ENCODE measurements at regions not wholly inside any gene's neighbourhood (a gene's known extent, or its start where the extent isn't known, plus 50 kb on each side); places are given as distances from the start of the nearest gene placed in this dataset.
"Not testable (repeated sequence)": the region's sequence is repeated elsewhere in the genome, so short reads cannot be mapped to it uniquely, and the experiment has no call there.

DNA sequence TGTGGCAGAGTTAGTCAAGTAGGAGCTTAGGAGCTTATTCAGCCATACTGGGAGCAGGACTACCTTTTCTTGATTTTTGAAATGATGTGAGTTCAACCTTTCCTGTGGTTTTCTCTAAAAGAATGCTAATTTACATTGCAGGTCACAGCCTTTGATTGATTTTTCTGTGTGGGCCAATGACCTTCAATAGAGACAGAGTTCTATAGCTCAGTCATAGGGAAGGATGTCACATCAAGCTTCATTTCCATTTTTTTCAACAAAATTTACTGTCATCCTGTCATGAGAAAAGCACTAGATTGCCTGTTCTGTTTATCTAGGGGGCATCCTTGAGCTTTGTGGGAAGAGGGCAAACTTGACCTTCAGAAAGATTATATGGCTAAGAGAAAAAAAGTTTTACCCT, 448.7 kb downstream of the MID1IP1 start:
- no peak for FAIRE-seq
- no peak for DNase-seq (ENCODE audit: extremely low spot score, insufficient read length, low read depth)

DNA sequence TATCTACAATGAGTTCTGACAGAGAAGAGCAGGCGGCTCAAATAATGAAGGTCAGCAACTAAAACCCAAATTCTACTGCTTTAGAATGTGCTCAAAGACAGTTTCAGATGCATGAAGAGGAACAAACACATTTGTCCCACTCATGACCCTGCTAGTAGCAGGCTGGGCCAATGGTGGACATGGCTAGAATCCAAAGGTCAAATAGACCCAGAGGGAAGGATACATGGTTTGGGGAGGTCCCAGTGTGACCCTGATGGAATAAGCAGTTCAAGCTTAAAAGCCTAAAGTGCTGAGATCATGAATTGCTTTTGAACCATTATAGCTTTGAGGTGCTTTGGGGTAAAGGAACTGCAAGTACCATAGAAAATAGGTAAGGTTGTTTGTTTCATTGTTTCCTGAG, 450.7 kb downstream of the MID1IP1 start:
- no peak for DNase-seq (ENCODE audit: extremely low spot score, insufficient read length, low read depth)
- no peak for FAIRE-seq

DNA sequence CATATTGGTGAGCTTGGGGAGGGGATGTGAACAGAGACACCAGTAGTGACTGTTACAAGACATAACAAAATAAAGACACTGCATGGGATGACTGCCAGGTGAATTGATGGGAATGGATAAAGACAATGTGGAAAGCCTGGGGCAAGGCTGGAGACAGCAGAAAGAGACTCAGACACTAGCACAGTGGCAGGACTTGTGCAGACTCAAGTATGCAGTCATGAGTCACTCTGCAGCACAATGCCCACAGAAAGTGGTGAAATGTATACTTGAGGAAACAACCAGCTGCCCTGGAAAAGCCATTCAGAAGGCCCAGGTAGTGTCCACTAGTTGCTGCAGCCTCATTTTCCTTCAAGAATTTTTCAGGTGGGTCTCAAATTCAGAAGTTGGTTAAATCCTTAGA, 452.3 kb downstream of the MID1IP1 start:
- FAIRE-seq (no peak), DNase-seq (ENCODE audit: extremely low spot score, insufficient read length, low read depth) (no peak)

DNA sequence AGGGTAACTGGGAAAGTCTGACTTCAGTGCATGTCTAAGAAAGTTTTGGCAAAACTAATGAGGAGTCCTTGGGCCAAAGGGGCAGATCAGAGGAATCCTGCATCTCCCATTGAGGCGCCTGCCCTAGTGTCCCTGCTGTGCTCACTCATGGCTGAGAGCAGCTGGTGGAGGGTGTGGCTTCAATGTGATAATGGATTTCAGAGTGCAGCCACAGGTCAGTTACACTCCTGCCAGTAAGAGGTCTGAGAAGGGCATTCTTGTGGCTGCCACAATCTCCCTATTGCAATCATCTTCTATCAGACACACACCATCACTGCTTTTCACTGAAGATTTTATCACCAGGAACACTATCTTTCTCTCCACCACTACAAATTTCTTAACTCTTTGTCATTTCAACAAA, 457.1 kb downstream of the MID1IP1 start:
- no peak for FAIRE-seq
- no peak for DNase-seq (ENCODE audit: extremely low spot score, insufficient read length, low read depth)

DNA sequence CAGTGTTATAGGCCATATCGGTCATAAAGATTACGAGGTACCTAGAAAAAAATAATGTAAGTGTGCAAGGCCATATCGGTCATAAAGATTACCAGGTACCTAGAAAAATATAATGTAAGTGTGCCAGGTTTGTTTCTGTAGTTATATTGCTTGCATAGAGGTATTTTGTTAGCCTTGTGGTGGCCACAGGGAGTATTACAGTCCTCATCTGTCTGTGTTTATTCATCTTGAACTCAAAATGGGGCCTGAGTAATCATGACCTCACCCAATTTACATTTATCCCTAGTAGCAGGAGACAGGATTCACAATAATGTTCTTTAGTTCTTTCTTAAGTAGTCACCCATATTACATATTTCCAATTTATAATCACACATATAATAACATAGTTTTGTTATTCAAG, 459.7 kb downstream of the MID1IP1 start:
- DNase-seq (ENCODE audit: extremely low spot score, insufficient read length, low read depth) = no peak
- FAIRE-seq = no peak

DNA sequence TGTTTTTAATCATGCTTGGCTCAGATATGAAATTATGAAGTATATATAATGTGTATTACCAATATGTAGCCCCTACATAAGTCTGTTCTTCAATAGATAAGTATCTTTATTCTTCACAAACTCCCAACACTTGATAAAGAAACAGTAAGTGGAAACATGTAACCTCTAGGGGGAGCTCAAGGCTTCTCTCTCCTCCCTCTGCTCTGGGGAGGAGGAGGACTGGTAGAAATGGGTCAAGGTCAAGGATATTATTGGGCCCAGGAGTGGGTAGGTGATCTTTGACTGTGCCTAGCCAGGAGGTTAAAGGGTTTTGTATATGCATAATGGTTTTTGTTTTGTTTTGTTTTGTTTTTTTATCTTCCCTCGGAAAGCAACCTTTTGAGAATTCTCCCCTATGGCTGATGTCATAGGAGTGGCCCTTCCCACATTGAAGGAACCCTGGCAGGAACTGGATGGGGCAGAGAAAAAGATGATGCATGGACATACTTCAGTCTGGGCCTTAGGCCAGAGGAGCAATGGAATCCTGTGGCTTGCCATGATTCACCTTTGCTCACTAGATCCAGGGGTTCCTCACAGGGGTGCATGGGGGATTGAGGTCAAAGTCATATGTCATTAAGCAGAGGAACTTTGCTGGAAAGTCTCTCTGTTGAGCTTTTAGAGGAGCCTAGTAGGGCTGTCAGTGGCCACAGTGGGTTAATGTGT, 460.3 kb downstream of the MID1IP1 start:
- FAIRE-seq (peak; percentile 77), DNase-seq (ENCODE audit: extremely low spot score, insufficient read length, low read depth) (no peak)

DNA sequence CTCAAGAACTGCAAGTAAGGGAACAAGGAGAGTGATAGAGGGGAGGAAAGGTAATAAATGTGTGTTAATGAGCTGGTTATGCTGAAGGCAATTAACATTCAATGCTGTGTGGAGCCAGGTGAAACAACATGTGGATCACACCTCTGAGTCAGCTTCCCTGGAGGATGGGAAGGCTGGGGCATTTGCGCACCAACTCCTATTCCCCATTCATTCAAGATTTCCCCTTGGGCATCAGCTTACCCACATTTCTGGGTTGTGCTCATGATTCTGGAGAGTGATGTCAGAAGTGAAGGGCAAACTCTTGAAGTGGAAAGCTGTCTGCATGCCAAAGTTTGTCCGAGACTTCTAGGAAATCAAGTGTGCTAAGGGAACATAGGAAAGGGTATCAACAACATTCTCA, 461.4 kb downstream of the MID1IP1 start:
- no peak for FAIRE-seq
- DNase-seq (ENCODE audit: extremely low spot score, insufficient read length, low read depth) = no peak

DNA sequence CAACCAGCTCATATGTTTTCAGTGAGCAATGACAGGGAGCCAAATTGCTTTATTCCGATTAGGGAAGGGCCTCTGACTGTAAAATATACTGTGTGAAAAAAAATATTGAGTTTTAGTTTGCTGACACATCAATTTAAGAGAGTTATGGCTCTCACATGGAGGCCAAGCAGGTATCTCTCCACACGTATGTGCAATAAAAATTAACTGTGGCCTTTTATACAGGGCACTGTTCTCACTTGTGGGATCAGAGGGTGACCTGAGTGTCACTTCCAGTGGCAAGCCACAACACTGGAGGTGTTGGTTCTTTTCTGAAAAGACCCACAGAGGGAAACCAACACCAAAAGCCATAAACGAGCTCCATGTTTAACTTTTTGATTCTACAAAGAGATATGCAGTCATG, 462.8 kb downstream of the MID1IP1 start:
- no peak for FAIRE-seq
- no peak for DNase-seq (ENCODE audit: extremely low spot score, insufficient read length, low read depth)

DNA sequence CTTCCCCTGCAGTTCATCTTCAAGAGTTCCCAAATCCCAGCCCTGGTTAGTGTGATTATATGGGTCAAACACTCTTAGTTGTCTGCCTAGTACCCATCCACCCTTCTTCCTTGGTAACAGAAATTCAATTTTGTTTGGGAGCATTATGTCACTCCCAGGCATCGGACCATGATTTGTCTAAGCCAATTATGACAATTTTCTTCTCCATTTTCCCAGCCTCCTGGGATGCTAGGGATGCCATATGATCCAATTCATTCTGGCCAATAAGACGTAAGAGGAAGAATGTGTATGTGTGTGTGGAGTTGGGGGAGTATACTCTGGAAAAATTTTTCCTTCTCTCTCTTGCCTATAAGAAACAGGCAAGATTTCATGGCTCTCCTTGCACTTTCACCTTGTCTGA, 465.9 kb downstream of the MID1IP1 start:
- FAIRE-seq (no peak), DNase-seq (ENCODE audit: extremely low spot score, insufficient read length, low read depth) (no peak)

DNA sequence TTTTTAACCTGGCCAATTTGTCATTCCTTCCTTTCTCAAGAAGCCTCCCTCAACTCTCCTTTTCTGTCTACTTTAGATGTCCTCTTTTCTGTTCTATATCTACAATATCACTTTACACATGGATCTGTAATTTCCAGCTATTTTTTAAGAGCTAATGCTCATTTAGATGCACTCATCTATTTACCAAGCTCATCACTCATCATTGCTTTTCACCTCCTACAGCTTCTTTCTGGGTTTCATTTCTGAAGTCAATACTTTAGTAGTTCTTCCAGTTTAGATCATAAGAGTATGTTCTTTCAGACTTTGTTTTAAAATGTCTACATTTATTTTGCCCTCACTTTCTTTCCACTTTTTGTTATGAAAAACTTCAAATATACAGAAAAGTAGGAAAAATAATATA, 466.9 kb downstream of the MID1IP1 start:
- DNase-seq (ENCODE audit: extremely low spot score, insufficient read length, low read depth) (no peak), FAIRE-seq (no peak)

DNA sequence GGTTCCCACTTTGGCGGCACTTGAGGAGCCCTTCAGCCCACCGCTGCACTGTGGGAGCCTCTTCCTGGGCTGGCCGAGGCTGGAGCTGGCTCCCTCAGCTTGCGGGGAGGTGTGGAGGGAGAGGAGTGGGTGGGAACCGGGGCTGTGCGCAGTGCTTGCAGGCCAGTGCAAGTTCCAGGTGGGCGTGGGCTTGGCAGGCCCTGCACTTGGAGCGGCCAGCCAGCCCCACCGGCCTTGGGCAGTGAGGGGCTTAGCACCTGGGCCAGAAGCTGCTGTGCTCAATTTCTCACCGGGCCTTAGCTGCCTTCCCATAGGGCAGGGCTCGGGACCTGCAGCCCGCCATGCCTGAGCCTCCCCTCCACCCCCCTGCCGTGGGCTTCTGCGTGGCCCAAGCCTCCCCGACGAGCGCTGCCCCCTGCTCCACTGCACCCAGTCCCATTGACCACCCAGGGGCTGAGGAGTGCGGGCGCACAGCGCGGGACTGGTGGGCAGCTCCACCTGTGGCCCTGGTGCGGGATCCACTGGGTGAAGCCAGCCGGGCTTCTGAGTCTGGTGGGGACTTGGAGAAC, 474.3 kb downstream of the MID1IP1 start:
- FAIRE-seq (no peak), DNase-seq (ENCODE audit: extremely low spot score, insufficient read length, low read depth) (no peak)

DNA sequence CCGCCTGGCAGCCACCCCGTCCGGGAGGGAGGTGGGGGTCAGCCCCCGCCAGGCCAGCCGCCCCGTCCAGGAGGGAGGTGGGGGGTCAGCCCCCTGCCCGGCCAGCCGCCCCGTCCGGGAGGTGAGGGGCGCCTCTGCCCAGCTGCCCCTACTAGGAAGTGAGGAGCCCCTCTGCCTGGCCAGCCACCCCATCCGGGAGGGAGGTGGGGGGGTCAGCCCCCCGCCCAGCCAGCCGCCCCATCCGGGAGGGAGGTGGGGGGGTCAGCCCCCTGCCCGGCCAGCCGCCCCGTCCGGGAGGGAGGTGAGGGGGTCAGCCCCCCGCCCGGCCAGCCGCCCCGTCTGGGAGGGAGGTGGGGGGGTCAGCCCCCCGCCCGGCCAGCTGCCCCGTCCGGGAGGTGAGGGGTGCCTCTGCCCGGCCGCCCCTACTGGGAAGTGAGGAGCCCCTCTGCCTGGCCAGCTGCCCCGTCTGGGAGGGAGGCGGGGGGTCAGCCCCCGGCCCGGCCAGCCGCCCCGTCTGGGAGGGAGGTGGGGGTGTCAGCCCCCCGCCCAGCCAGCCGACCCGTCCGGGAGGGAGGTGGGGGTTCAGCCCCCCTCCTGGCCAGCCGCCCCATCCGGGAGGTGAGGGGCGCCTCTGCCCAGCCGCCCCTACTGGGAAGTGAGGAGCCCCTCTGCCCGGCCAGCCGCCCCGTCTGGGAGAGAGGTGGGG, 476.6 kb downstream of the MID1IP1 start:
- FAIRE-seq; DNase-seq (ENCODE audit: extremely low spot score, insufficient read length, low read depth): not testable (repeated sequence)

DNA sequence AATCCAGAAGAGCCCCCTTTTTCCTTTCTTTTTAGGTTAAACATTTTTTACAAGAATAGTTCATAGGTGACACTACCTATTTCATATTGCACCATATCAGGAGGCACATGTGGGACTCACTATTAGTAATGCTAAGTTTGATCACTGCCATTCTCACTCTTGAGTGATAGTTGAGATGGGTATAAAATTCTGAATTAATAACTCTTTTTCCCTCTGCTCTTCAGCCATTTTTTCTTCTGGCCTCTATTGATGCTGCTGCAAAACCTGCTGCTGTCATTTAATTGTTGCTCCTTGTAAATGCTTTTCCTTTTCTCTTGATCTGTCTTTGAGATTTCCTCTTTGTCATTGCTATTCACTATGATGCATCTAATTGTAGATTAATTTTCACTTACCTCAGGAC, 482.0 kb downstream of the MID1IP1 start:
- DNase-seq (ENCODE audit: extremely low spot score, insufficient read length, low read depth) (no peak), FAIRE-seq (no peak)

DNA sequence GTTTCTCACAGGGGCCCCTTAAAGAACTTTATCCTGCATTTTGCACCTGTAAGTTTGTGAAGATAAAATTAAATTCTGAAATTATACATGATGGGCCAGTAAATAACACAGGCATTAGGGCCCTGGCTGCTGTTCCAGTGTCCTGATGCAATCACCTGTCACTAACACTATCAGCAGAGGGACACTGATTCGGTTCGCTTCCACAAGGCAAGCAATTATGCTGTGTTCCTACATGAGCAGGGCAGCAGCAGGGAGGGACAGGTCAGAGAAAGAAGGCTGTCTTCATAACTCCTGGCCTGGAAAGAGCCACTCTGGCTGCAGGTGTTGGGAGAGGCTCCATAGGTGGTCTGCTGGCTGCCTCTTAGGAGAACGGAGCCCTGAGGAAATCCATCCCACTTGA, 487.3 kb downstream of the MID1IP1 start:
- DNase-seq (ENCODE audit: extremely low spot score, insufficient read length, low read depth) (no peak), FAIRE-seq (no peak)

DNA sequence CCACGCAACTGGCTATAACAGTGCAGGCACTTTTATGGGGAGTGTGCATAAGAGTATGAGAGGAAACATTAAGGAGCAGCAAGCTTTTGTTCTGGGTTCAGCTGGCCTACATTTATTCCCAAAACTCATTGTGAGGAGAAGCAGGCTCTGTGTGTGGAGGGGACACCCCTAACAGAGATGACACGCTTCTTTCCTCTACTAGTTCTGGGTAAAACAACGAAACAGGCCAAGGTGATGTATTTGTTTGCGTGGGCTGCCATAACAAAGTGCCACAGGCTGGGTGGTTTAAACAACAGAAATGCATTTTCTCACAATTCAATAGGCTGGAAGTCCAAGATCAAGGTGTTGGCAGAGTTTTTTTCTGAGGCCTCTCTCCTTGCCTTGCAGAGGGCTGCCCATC, 488.6 kb downstream of the MID1IP1 start:
- no peak for FAIRE-seq
- DNase-seq (ENCODE audit: extremely low spot score, insufficient read length, low read depth) = no peak

DNA sequence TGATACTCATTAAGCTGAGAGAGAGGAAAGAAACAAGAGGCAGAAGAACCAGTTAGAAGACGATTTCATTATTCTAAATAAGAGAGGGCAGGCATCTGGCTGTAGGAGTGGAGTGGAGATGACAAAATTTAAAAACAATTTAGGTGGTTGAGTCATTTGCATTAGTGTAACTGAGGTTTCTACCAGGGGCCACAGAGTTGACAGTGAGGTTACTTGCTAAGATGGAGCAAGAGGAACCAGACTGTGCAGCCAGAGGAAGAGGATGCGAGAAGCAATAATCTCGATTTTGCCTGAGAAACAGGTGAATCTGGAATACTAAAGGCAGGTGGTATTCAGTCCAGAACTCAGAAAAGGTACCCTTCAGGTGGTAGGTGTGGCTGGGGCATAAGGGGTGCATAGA, 491.9 kb downstream of the MID1IP1 start:
- no peak for DNase-seq (ENCODE audit: extremely low spot score, insufficient read length, low read depth)

DNA sequence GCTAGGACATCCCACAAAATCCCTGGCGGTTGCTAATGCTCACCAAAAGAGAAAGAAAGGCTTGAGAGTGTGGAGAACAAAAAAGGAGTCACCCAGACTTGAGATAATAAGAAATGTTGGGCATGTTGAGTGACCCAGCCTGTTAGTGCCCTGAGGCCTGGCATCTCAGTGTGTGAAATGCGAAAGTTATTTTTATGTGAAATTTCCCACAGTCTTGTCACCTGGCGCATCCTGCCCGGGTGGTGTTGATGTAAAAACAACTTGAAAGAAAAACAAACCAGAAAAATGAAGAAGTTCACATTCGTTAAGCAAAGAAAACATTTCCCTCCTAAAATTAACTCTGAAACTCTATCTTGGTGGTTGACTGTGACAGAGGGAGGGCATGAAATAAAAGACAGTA, 495.2 kb downstream of the MID1IP1 start:
- DNase-seq (ENCODE audit: extremely low spot score, insufficient read length, low read depth) (no peak), FAIRE-seq (no peak)

More for the DNA sequence above, 491.9 kb downstream of the MID1IP1 start:
- FAIRE-seq = no peak

DNA sequence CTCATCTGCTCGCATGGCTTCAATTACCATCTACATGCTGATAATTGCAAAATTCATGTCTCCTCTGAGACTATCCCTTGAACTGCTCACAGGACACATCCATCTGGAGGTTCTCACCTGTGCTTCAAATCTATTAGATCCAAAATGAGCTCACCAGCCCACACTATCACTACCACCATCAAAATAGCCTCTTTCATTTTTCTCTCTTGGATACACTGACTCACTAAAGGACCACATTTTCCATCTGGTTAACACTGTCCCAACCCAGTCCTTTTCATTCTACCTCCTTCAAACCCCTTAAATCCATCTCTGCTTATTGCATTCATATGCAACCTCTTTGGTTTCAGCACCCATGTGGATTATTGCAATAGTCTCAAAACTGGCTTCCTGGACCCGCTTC, 497.6 kb downstream of the MID1IP1 start:
- FAIRE-seq (no peak), DNase-seq (ENCODE audit: extremely low spot score, insufficient read length, low read depth) (no peak)

DNA sequence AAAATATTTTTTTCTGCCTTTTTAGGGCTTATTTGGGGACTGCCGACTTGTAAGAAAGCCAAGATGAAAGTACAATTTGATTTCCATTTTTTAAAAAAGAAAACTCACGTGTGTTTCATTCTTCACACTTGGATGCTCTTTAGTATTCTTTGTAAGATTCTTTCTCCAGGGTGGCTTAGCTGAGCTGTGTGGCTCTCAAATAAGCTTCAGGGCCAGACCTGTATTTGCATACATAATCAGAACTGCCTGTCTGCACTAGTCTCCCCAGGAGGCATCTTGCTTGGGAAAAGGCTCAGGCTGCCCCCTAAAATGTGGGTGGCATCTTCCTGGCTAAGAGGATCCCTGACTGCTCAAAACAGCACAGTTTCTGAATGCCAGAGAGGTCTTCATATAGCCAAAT, 498.4 kb downstream of the MID1IP1 start:
- no peak for DNase-seq (ENCODE audit: extremely low spot score, insufficient read length, low read depth)
- no peak for FAIRE-seq

DNA sequence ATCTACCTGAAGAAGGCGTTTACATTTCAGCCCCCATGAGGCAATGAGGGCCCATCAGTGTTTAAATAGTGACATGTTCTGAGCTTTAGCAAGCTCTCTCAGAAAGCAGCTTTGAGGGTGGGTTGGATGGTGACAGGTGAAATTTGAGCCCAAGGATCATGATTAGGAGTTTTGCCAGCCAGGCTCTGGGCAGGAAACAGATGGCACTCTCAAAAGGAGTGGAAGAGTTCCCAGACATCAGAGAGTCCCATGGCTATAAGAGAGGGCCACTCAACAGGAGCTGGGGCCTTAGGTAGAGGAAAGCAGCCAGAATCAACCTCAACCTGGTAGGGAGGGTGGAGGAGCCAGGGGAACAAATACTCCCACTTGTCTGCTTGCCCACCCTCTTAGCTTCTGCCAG, 499.8 kb downstream of the MID1IP1 start:
- DNase-seq (ENCODE audit: extremely low spot score, insufficient read length, low read depth) (no peak), FAIRE-seq (no peak)

DNA sequence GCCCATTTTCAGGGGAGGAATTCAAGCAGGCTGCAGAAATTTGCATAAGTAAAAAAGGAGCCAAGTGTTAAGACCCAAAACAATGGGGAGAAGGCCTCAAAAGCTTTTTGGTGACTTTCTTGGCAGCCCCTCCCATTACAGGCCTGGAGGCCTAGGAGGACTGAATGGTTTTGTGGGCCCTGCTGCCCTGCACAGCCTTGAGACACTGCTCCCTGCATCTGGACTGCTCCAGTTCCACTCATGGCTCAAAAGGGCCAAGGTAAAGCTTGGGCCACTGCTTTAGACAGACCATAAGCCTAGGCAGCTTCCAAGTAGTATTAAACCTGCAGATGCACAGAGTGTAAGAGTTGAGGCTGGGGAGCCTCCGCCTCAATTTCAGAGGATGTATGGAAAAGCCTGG, 501.6 kb downstream of the MID1IP1 start:
- no peak for FAIRE-seq
- DNase-seq (ENCODE audit: extremely low spot score, insufficient read length, low read depth) = no peak

DNA sequence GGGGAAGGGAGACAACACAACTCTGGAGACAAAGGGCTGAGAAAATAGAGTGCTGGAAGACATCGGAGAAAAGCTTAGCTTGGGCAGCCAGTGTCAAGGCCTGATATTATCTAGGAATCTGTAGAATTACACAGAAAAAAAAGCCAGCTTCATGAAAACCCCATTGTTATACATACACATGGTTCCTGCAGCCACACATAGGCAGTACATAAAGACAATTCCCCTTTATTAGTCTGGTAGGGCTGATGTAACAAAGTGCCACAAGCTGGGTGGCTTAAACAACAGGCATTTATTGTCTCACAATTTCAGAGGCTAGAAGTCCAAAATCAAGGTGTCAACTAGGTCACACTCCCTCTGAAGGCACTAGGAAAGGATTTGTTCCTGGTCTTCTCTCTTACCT, 503.5 kb downstream of the MID1IP1 start:
- FAIRE-seq (no peak), DNase-seq (ENCODE audit: extremely low spot score, insufficient read length, low read depth) (no peak)
